DMS79 treated with DMSO at 0.1 percent for 48 hours (cell line): ENCODE measurements at regions not wholly inside any gene's neighbourhood (a gene's known extent, or its start where the extent isn't known, plus 50 kb on each side); places are given as distances from the start of the nearest gene placed in this dataset.
A peak's percentile ranks its signal among the peaks of the same experiment; 100 is the strongest.
"Not testable (repeated sequence)": the region's sequence is repeated elsewhere in the genome, so short reads cannot be mapped to it uniquely, and the experiment has no call there.

Experiments
- DNase-seq: peaks from one replicate; lab custom pipeline; 2025; lab: John Stamatoyannopoulos, UW

DNA sequence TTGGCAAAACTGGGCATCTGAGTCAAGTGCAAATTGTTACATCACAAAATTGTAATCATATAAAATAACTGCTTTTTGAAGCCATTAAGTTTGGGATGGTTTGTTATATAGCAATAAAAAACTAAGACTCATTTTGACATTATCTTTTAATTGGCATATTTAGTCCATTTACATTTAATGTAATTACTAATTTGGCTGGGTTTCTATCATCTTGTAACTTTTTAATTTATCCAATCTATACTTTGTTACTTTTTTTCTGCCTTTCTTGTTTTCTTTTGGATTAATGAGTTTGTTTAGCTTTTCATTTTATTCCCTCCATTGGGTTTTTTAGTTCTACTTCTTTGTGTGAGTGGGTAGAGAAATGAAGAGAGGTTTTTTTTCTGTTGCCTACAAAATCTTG lies 76.3 kb downstream of the DRAM2 start:
- DNase-seq = no peak

- no peak for DNase-seq
Observed at GRCh38 chr1:111062624-111063023, 77.3 kb downstream of the DRAM2 start.

DNA sequence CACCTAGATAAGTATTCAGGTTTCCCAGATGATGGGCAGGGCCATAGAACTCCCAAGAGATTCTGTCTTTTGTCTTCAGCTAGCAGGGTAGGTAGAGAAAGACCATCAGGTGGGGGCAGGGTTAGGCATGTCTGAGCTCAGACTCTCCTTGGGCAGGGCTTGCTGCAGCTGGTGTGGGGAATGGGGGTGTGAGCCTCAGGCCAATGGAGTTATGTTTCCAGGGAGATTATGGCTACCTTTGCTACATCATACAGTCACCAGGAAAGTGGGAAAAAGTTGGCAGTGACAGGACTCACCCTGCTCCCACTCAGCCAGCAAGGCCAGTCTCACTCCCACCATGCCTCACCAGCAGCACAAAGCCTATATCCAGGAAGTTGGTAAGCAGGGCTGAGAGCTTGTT lies 77.8 kb downstream of the DRAM2 start:
- no peak for DNase-seq

DNA sequence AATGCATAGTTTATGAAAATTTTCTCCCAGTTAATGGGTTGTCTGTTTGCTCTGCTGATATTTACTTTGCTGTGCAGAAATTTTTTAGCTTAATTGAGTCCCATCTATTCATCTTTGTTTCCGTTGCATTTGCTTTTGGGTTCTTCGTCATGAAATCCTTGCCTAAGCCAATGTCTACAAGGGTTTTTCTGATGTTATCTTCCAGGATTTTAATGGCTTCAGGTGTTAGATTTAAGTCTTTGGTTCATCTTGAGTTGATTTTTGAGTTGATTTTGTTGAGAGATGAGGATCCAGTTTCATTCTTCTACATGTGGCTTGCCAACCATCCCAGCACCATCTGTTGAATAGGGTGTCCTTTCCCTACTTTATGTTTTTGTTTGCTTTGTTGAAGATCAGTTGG lies 85.2 kb downstream of the DRAM2 start:
- DNase-seq = no peak

- no peak for DNase-seq
Observed at GRCh38 chr1:111052246-111052645, 87.6 kb downstream of the DRAM2 start.

GRCh38 chr1:111048253-111048652 lies 84.5 kb upstream of the LRIF1 start:
- not testable (repeated sequence) for DNase-seq

GRCh38 chr1:111045033-111045722 lies 81.5 kb upstream of the LRIF1 start:
- no peak for DNase-seq

DNA sequence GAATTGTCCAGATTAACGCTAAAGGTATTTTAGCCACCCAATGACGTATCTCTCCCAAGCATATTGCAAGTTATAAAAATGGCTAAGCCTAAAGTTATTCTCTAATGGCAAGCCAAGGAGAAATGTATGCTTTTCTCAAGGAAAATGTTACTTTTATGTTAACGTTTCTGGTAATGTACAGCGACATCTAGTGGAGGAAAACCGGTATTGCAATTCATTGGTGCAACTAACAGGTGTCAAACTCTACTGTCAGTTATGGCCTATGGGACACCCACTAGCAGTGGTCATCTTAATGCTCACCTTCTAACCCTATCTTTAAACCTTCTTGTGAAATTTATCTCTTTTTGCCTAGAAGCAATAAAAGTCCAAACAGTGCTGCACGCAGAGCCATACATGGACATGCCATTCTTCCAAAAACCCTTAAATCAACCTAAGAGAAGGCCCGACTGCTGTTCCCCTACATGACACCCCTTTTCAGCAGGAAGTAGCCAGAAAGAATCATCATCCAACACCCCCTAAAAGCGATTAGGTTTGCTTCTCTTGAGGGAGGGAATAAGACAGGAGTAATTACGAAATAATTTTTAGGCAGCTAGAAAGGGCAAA lies 68.7 kb upstream of the LRIF1 start:
- no peak for DNase-seq

- DNase-seq = peak; percentile 28
Observed at GRCh38 chr1:111030590-111030989, 66.9 kb upstream of the LRIF1 start.

GRCh38 chr1:111025109-111025508 lies 61.4 kb upstream of the LRIF1 start:
- DNase-seq = no peak

DNA sequence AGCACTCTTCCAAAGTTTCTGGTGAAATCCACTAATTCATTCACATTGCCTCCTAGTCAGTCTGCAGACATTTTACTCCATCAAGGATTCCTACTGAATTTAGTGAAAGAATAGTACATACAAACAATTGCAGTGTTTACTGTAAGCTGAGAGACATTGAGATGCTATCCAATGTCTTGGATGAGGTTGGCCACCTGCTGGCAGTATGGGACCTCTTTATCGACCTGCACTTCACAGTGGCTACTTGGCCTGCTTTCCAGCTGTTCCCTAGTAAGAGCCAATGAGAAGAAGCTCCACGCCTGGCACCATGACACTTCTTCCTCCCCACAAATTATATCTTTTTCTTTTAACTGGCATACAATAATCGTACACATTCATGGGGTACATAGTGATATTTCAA lies 51.5 kb upstream of the LRIF1 start:
- no peak for DNase-seq
